H9 (cell line): ENCODE measurements at regions not wholly inside any gene's neighbourhood (a gene's known extent, or its start where the extent isn't known, plus 50 kb on each side); places are given as distances from the start of the nearest gene placed in this dataset.
A peak's percentile ranks its signal among the peaks of the same experiment; 100 is the strongest.

ENCODE experiments used
- DNase-seq: peaks from one replicate; pipeline ENCODE4 v3.0.0-alpha.2; 2017
- H2AFZ ChIP-seq: one replicate; pipeline ENCODE4 v1.6.1; 2013; ENCODE audit warnings: mild to moderate bottlenecking, low read length, control low read depth, moderate library complexity
- H2AK5ac ChIP-seq: 2 replicates; pipeline ENCODE4 v1.6.1; 2013; ENCODE audit warnings: low read length, control low read depth, mixed read lengths; ENCODE audit not compliant: insufficient read length
- H2BK120ac ChIP-seq: one replicate; pipeline ENCODE4 v1.6.1; 2013; ENCODE audit warnings: low read depth, mild to moderate bottlenecking, low read length, control low read depth, inconsistent platforms; ENCODE audit not compliant: poor library complexity, severe bottlenecking
- H2BK12ac ChIP-seq: 2 replicates; pipeline ENCODE4 v1.6.1; 2013; ENCODE audit warnings: low read length, control low read depth, mixed read lengths, low read depth; ENCODE audit not compliant: insufficient read length
- H2BK15ac ChIP-seq: 2 replicates; pipeline ENCODE4 v1.6.1; 2013; ENCODE audit warnings: low read depth, low read length, control low read depth
- H2BK20ac ChIP-seq: one replicate; pipeline ENCODE4 v1.6.1; 2013; ENCODE audit warnings: low read depth, mild to moderate bottlenecking, low read length, control low read depth, inconsistent platforms; ENCODE audit not compliant: poor library complexity, severe bottlenecking
- H2BK5ac ChIP-seq: 2 replicates; pipeline ENCODE4 v1.6.1; 2013; ENCODE audit warnings: low read length, control low read depth, mixed read lengths; ENCODE audit not compliant: insufficient read length
- H3K14ac ChIP-seq: 2 replicates; pipeline ENCODE4 v1.6.1; 2013; ENCODE audit warnings: low read length, control low read depth; ENCODE audit not compliant: insufficient read depth
- H3K18ac ChIP-seq: 2 replicates; pipeline ENCODE4 v1.6.1; 2013; ENCODE audit warnings: low read depth, mild to moderate bottlenecking, mixed read lengths, low read length, control low read depth; ENCODE audit not compliant: insufficient read length
- H3K23ac ChIP-seq: 2 replicates; pipeline ENCODE4 v1.6.1; 2013; ENCODE audit warnings: low read length, control low read depth, mixed read lengths, low read depth; ENCODE audit not compliant: insufficient read length
- H3K23me2 ChIP-seq: 2 replicates; pipeline ENCODE4 v1.6.1; 2013; ENCODE audit warnings: low read depth, mild to moderate bottlenecking, mixed read lengths, low read length, control low read depth; ENCODE audit not compliant: insufficient read length, poor library complexity, severe bottlenecking
- H3K27ac ChIP-seq: 2 replicates; pipeline ENCODE4 v1.5.1; 2013; ENCODE audit warnings: low read length, control low read depth, mixed read lengths, low read depth; ENCODE audit not compliant: insufficient read length
- H3K27me3 ChIP-seq: 2 replicates; pipeline ENCODE4 v1.6.1; 2013; ENCODE audit warnings: low read length, control low read depth, inconsistent platforms; ENCODE audit not compliant: insufficient read depth
- H3K4ac ChIP-seq: 2 replicates; pipeline ENCODE4 v1.6.1; 2013; ENCODE audit warnings: low read depth, mild to moderate bottlenecking, control low read depth, inconsistent platforms, low read length, moderate library complexity
- H3K4me1 ChIP-seq: 2 replicates; pipeline ENCODE4 v1.6.1; 2013; ENCODE audit warnings: low read length, control low read depth, inconsistent platforms; ENCODE audit not compliant: insufficient read depth
- H3K4me2 ChIP-seq: 2 replicates; pipeline ENCODE4 v1.6.1; 2013; ENCODE audit warnings: low read length, control low read depth, mixed read lengths; ENCODE audit not compliant: insufficient read length, insufficient read depth
- H3K56ac ChIP-seq: 2 replicates; pipeline ENCODE4 v1.6.1; 2013; ENCODE audit warnings: low read depth, mild to moderate bottlenecking, mixed read lengths, low read length, control low read depth; ENCODE audit not compliant: insufficient read length
- H3K79me1 ChIP-seq: 2 replicates; pipeline ENCODE4 v1.6.1; 2013; ENCODE audit warnings: low read depth, mild to moderate bottlenecking, moderate library complexity, low read length, control low read depth, inconsistent platforms; ENCODE audit not compliant: insufficient read depth, poor library complexity, severe bottlenecking
- H3K79me2 ChIP-seq: 2 replicates; pipeline ENCODE4 v1.6.1; 2013; ENCODE audit warnings: low read length, control low read depth, inconsistent platforms; ENCODE audit not compliant: insufficient read depth
- H3K9ac ChIP-seq: 2 replicates; pipeline ENCODE4 v1.6.1; 2013; ENCODE audit warnings: low read length, control low read depth, mixed read lengths; ENCODE audit not compliant: insufficient read length; ENCODE audit errors: extremely low read depth
- H3K9me3 ChIP-seq: one replicate; pipeline ENCODE4 v1.6.1; 2013; ENCODE audit warnings: low read depth, low read length, inconsistent platforms; ENCODE audit not compliant: control insufficient read depth
- H3T11ph ChIP-seq: one replicate; pipeline ENCODE4 v1.6.1; 2013; ENCODE audit warnings: mild to moderate bottlenecking, low read length, control low read depth, inconsistent platforms
- H4K20me1 ChIP-seq: one replicate; pipeline ENCODE4 v1.6.1; 2013; ENCODE audit not compliant: control insufficient read depth, insufficient read length, insufficient read depth
- H4K5ac ChIP-seq: 2 replicates; pipeline ENCODE4 v1.6.1; 2013; ENCODE audit warnings: low read depth, mild to moderate bottlenecking, mixed read lengths, low read length, control low read depth; ENCODE audit not compliant: insufficient read length
- H4K8ac ChIP-seq: replicated peaks from 2 replicates; pipeline ENCODE4 v1.6.1; 2013; ENCODE audit warnings: low read length, control low read depth, mixed read lengths, low read depth; ENCODE audit not compliant: insufficient read length
- H4K91ac ChIP-seq: 2 replicates; pipeline ENCODE4 v1.6.1; 2013; ENCODE audit warnings: low read depth, mild to moderate bottlenecking, moderate library complexity, mixed read lengths, low read length, control low read depth; ENCODE audit not compliant: insufficient read length
- H3K27ac Mint-ChIP-seq, 3 experiments: 2 replicates in 2 of 3; 3 replicates in 1 of 3; pipeline ENCODE4 v1.8.0; 2020 to 2021; ENCODE audit warnings: mixed read lengths in 3 of 3, mild to moderate bottlenecking in 1 of 3, moderate library complexity in 1 of 3
- H3K27me3 Mint-ChIP-seq: 2 replicates; pipeline ENCODE4 v1.8.0; 2021; ENCODE audit warnings: low read depth, mild to moderate bottlenecking, moderate library complexity, mixed read lengths
- H3K36me3 Mint-ChIP-seq, 3 experiments: 2 replicates in 2 of 3; 3 replicates in 1 of 3; pipeline ENCODE4 v1.8.0; 2020 to 2021; ENCODE audit warnings: low read depth in 3 of 3, mixed read lengths in 3 of 3; ENCODE audit not compliant: insufficient read depth in 1 of 3
- H3K4me1 Mint-ChIP-seq, 2 experiments: 2 replicates each; pipeline ENCODE4 v1.8.0; 2020; ENCODE audit warnings: mixed read lengths in 2 of 2
- H3K4me3 Mint-ChIP-seq, 2 experiments: 2 replicates in 1 of 2; 3 replicates in 1 of 2; pipeline ENCODE4 v1.8.0; 2020 to 2021; ENCODE audit warnings: mild to moderate bottlenecking in 2 of 2, mixed read lengths in 2 of 2, moderate library complexity in 1 of 2
- H3K9me3 Mint-ChIP-seq, 2 experiments: 2 replicates in 1 of 2; 3 replicates in 1 of 2; pipeline ENCODE4 v1.8.0; 2020; ENCODE audit warnings: mild to moderate bottlenecking in 2 of 2, mixed read lengths in 2 of 2, moderate library complexity in 1 of 2
- CTCF ChIP-seq: fragments of 200-600 bp; sonication (generic); conservative IDR thresholded peaks from 3 replicates; pipeline ENCODE4 v1.8.0; 2021; ENCODE audit warnings: antibody characterized with exemption, mild to moderate bottlenecking
- WGBS: extraction: QIAGEN DNeasy Blood & Tissue Kit; methylation state at CpG from one replicate; pipeline ENCODE4 v1.1.7; 2013; ENCODE audit warnings: missing lambda C conversion rate, low lambda C conversion rate, mixed read lengths; ENCODE audit not compliant: insufficient read length; ENCODE audit errors: extremely low coverage; 5-methylcytosine and 5-hydroxymethylcytosine counted together

- H2BK120ac ChIP-seq = no peak overlapping the region
- no peaks in the 10 kb centered on the region for H3K27me3 ChIP-seq
- no peak overlapping the region for H4K5ac ChIP-seq
- no peak overlapping the region for H3K27ac ChIP-seq
- no peak overlapping the region for H3T11ph ChIP-seq
- no peaks in the 10 kb centered on the region for H4K20me1 ChIP-seq
- Mint-ChIP-seq H3K27me3 (no peaks in the 10 kb centered on the region), H3K36me3 (no peaks in the 10 kb centered on the region), H3K9me3 (no peaks in the 10 kb centered on the region), H3K4me3 (no peak overlapping the region; a peak in 1 of 5 replicates), H3K4me1 (peaks cover 47% of the 10 kb centered on the region in 2 experiments), H3K27ac (peak overlapping the region in 2 of 3 experiments; percentile 4 to 46; a peak in 2 of 7 replicates)
- H3K4ac ChIP-seq = no peak overlapping the region
- H3K4me1 ChIP-seq = peaks cover 11% of the 10 kb centered on the region; the same call in 1 of the 2 replicates
- H3K79me2 ChIP-seq = no peaks in the 10 kb centered on the region
- H2BK20ac ChIP-seq = no peak overlapping the region
- no peak overlapping the region for H4K8ac ChIP-seq
- no peak overlapping the region for H4K91ac ChIP-seq
- H2AFZ ChIP-seq = no peak overlapping the region
- DNase-seq = no peak
- no peak overlapping the region for H2BK15ac ChIP-seq
- H3K18ac ChIP-seq = no peak overlapping the region
- H2AK5ac ChIP-seq = no peak overlapping the region
- no peak for TF ChIP-seq CTCF
- H2BK5ac ChIP-seq = no peak overlapping the region
- H3K14ac ChIP-seq = no peak overlapping the region
- no peaks in the 10 kb centered on the region for H3K23me2 ChIP-seq
- H3K56ac ChIP-seq = no peak overlapping the region
- H3K9me3 ChIP-seq = no peaks in the 10 kb centered on the region
- H3K23ac ChIP-seq = no peak overlapping the region
- no peak overlapping the region for H2BK12ac ChIP-seq
- H3K4me2 ChIP-seq = no peak overlapping the region
- H3K9ac ChIP-seq = no peak overlapping the region
- no CpG with 5 or more reads among the region's 8 CpGs for WGBS
- no peaks in the 10 kb centered on the region for H3K79me1 ChIP-seq
These were observed 167.6 kb upstream of the MAP1B start for GRCh38 chr5:71939452-71940230.
